WTC11 (cell line): ENCODE measurements at regions not wholly inside any gene's neighbourhood (a gene's known extent, or its start where the extent isn't known, plus 50 kb on each side); places are given as distances from the start of the nearest gene placed in this dataset.

Experiments used
- ATAC-seq: fragments of 200-7000 bp; cut with Tn5 transposase; 2 replicates; pipeline ENCODE4 v1.10.0; 2021; ENCODE audit warnings: mild to moderate bottlenecking, moderate library complexity
- CTCF ChIA-PET: fragments of 300-600 bp; sonication (Branson Sonifier 250); formaldehyde crosslinking; loops from one replicate; lab custom pipeline; 2021; ENCODE audit warnings: antibody characterized with exemption; lab: Charles Lee
- POLR2A ChIA-PET: fragments of 350-600 bp; sonication (Branson Sonifier 250); formaldehyde crosslinking; loops from one replicate; lab custom pipeline; 2021; ENCODE audit warnings: antibody characterized with exemption; lab: Charles Lee
- DNase-seq: peaks from one replicate; pipeline ENCODE4 v3.0.0; 2021; ENCODE audit warnings: low spot score
- H3K27ac Mint-ChIP-seq: 2 replicates; pipeline ENCODE4 v1.8.0; 2021; ENCODE audit warnings: mixed read lengths
- H3K27me3 Mint-ChIP-seq: 2 replicates; pipeline ENCODE4 v1.8.0; 2021; ENCODE audit warnings: low read depth, mild to moderate bottlenecking, moderate library complexity, mixed read lengths
- H3K36me3 Mint-ChIP-seq: 2 replicates; pipeline ENCODE4 v1.8.0; 2021; ENCODE audit warnings: mixed read lengths
- H3K4me1 Mint-ChIP-seq: 2 replicates; pipeline ENCODE4 v1.8.0; 2022; ENCODE audit warnings: mixed read lengths
- H3K4me3 Mint-ChIP-seq: 2 replicates; pipeline ENCODE4 v1.8.0; 2021; ENCODE audit warnings: mild to moderate bottlenecking, moderate library complexity, mixed read lengths
- H3K9me3 Mint-ChIP-seq: 2 replicates; pipeline ENCODE4 v1.8.0; 2021; ENCODE audit warnings: mixed read lengths
- ATF1 ChIP-seq: sonication (generic); formaldehyde crosslinking; IDR thresholded peaks from 2 replicates; pipeline ENCODE4 v1.8.1; 2023; ENCODE audit warnings: mild to moderate bottlenecking, moderate library complexity, missing genetic modification reagents
- CREB1 ChIP-seq: sonication (generic); formaldehyde crosslinking; IDR thresholded peaks from 2 replicates; pipeline ENCODE4 v1.8.0; 2023; ENCODE audit warnings: mild to moderate bottlenecking, missing genetic modification reagents
- EMX1 ChIP-seq: fragments of 250-450 bp; sonication (Bioruptor Pico); IDR thresholded peaks from 2 replicates; pipeline ENCODE4 v1.8.0; 2021; ENCODE audit warnings: mild to moderate bottlenecking
- GABPB1 ChIP-seq: sonication (generic); formaldehyde crosslinking; IDR thresholded peaks from 2 replicates; pipeline ENCODE4 v1.8.1; 2023; ENCODE audit warnings: mild to moderate bottlenecking, missing genetic modification reagents
- GRHL2 ChIP-seq: fragments of 250-450 bp; sonication (Bioruptor Pico); IDR thresholded peaks from 2 replicates; pipeline ENCODE4 v1.8.0; 2022; ENCODE audit warnings: mild to moderate bottlenecking, moderate library complexity; ENCODE audit not compliant: insufficient replicate concordance, severe bottlenecking
- KAT7 ChIP-seq: sonication (generic); formaldehyde crosslinking; IDR thresholded peaks from 2 replicates; pipeline ENCODE4 v1.8.1; 2023; ENCODE audit warnings: missing genetic modification reagents, mild to moderate bottlenecking, borderline replicate concordance
- MXD4 ChIP-seq: fragments of 250-450 bp; sonication (Bioruptor Pico); IDR thresholded peaks from 2 replicates; pipeline ENCODE4 v1.8.0; 2021; ENCODE audit warnings: mild to moderate bottlenecking, moderate library complexity, borderline replicate concordance
- NR1H2 ChIP-seq: sonication (generic); formaldehyde crosslinking; IDR thresholded peaks from 2 replicates; pipeline ENCODE4 v1.9.0; 2021; ENCODE audit warnings: mild to moderate bottlenecking, moderate library complexity, missing genetic modification reagents
- NR3C1 ChIP-seq: sonication (generic); formaldehyde crosslinking; conservative IDR thresholded peaks from 2 replicates; pipeline ENCODE4 v1.8.1; 2023; ENCODE audit warnings: low read depth, mild to moderate bottlenecking, missing genetic modification reagents
- TEAD1 ChIP-seq: sonication (generic); formaldehyde crosslinking; IDR thresholded peaks from 2 replicates; pipeline ENCODE4 v1.8.0; 2022; ENCODE audit warnings: mild to moderate bottlenecking, missing genetic modification reagents
- ZBTB21 ChIP-seq: sonication (generic); formaldehyde crosslinking; IDR thresholded peaks from 2 replicates; pipeline ENCODE4 v1.8.1; 2023; ENCODE audit warnings: mild to moderate bottlenecking, missing genetic modification reagents, borderline replicate concordance
- ZNF219 ChIP-seq: sonication (generic); formaldehyde crosslinking; IDR thresholded peaks from 2 replicates; pipeline ENCODE4 v1.8.0; 2023; ENCODE audit warnings: missing genetic modification reagents, mild to moderate bottlenecking, borderline replicate concordance
- TF ChIP-seq, protein P1 (sequence below): sonication (generic); formaldehyde crosslinking; IDR thresholded peaks from 2 replicates; pipeline ENCODE4 v1.8.0; 2022; ENCODE audit warnings: missing genetic modification reagents
- TF ChIP-seq, protein P2 (sequence below): fragments of 250-450 bp; sonication (Bioruptor Pico); IDR thresholded peaks from 2 replicates; pipeline ENCODE4 v2.1.2; 2022; ENCODE audit warnings: mild to moderate bottlenecking, moderate library complexity
- TF ChIP-seq, protein P3 (sequence below): fragments of 250-450 bp; sonication (Bioruptor Pico); IDR thresholded peaks from 2 replicates; pipeline ENCODE4 v1.9.0; 2021; ENCODE audit warnings: mild to moderate bottlenecking
- TF ChIP-seq, protein P4 (sequence below): sonication (generic); formaldehyde crosslinking; IDR thresholded peaks from 2 replicates; pipeline ENCODE4 v1.8.0; 2023; ENCODE audit warnings: mild to moderate bottlenecking, missing genetic modification reagents
- TF ChIP-seq, protein P5 (sequence below): sonication (generic); formaldehyde crosslinking; IDR thresholded peaks from 2 replicates; pipeline ENCODE4 v1.8.1; 2022; ENCODE audit warnings: low read depth, missing genetic modification reagents, borderline replicate concordance
- TF ChIP-seq, protein P6 (sequence below): fragments of 250-450 bp; sonication (Bioruptor Pico); IDR thresholded peaks from 2 replicates; pipeline ENCODE4 v1.9.0; 2021; ENCODE audit warnings: moderate library complexity, mild to moderate bottlenecking, inconsistent platforms, borderline replicate concordance

DNA sequence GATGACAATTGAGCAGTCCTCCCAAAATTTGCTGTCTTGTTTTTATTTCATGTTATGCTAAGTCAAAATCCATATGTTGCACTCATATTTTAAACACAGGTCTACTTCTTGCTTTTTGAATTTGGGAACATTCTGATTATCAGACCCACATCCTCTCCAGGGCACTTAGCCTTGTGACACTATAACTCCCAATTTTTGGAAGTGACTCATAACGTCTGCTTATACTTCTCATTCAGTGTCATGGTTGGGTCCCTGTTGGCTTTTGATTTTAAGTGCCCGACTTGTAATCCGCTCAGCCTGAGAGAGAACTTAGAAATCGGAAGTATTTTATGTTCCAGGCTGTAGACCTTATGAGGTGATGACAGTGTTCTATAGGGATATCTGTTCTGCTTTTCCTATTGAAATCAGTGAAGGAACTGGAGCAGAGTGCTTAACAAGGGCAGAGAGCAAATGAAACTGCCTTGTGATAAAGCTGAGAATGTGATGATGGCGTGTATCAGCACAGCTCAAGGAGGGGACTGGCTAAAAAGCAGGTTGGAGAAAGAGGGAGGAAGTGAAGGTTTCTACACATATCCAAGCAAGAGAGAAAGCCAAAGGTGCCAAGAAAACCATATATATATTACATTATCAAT is 136.0 kb downstream of the HLX start:
- no peaks in the 10 kb centered on the region for H3K9me3 Mint-ChIP-seq
- H3K4me3 Mint-ChIP-seq, result no peak overlapping the region
- CTCF ChIA-PET, result interaction anchor here (0.6 kb wide), 1 partner anchor 350 kb away, joined by 3 read pairs; no protein-coding TSS in a partner anchor
- DNase-seq, result no peak
- ATAC-seq, result no peak
- H3K27ac Mint-ChIP-seq, result no peak overlapping the region
- POLR2A ChIA-PET, result no interaction called here
- no peaks in the 10 kb centered on the region for H3K4me1 Mint-ChIP-seq
- no peaks in the 10 kb centered on the region for H3K36me3 Mint-ChIP-seq
- no peaks in the 10 kb centered on the region for H3K27me3 Mint-ChIP-seq
- TF ChIP-seq, protein P1, sequence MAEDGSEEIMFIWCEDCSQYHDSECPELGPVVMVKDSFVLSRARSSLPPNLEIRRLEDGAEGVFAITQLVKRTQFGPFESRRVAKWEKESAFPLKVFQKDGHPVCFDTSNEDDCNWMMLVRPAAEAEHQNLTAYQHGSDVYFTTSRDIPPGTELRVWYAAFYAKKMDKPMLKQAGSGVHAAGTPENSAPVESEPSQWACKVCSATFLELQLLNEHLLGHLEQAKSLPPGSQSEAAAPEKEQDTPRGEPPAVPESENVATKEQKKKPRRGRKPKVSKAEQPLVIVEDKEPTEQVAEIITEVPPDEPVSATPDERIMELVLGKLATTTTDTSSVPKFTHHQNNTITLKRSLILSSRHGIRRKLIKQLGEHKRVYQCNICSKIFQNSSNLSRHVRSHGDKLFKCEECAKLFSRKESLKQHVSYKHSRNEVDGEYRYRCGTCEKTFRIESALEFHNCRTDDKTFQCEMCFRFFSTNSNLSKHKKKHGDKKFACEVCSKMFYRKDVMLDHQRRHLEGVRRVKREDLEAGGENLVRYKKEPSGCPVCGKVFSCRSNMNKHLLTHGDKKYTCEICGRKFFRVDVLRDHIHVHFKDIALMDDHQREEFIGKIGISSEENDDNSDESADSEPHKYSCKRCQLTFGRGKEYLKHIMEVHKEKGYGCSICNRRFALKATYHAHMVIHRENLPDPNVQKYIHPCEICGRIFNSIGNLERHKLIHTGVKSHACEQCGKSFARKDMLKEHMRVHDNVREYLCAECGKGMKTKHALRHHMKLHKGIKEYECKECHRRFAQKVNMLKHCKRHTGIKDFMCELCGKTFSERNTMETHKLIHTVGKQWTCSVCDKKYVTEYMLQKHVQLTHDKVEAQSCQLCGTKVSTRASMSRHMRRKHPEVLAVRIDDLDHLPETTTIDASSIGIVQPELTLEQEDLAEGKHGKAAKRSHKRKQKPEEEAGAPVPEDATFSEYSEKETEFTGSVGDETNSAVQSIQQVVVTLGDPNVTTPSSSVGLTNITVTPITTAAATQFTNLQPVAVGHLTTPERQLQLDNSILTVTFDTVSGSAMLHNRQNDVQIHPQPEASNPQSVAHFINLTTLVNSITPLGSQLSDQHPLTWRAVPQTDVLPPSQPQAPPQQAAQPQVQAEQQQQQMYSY (CRISPR knock-in tag), result no peak
- TF ChIP-seq NR3C1, result no peak
- TF ChIP-seq KAT7, result no peak
- TF ChIP-seq, protein P2, sequence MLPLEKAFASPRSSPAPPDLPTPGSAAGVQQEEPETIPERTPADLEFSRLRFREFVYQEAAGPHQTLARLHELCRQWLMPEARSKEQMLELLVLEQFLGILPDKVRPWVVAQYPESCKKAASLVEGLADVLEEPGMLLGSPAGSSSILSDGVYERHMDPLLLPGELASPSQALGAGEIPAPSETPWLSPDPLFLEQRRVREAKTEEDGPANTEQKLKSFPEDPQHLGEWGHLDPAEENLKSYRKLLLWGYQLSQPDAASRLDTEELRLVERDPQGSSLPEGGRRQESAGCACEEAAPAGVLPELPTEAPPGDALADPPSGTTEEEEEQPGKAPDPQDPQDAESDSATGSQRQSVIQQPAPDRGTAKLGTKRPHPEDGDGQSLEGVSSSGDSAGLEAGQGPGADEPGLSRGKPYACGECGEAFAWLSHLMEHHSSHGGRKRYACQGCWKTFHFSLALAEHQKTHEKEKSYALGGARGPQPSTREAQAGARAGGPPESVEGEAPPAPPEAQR (CRISPR knock-in tag), result no peak
- TF ChIP-seq, protein P3, sequence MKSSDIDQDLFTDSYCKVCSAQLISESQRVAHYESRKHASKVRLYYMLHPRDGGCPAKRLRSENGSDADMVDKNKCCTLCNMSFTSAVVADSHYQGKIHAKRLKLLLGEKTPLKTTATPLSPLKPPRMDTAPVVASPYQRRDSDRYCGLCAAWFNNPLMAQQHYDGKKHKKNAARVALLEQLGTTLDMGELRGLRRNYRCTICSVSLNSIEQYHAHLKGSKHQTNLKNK (CRISPR knock-in tag), result no peak
- TF ChIP-seq NR1H2 (CRISPR knock-in tag), result no peak
- TF ChIP-seq ZNF219 (CRISPR knock-in tag), result no peak
- TF ChIP-seq, protein P4, sequence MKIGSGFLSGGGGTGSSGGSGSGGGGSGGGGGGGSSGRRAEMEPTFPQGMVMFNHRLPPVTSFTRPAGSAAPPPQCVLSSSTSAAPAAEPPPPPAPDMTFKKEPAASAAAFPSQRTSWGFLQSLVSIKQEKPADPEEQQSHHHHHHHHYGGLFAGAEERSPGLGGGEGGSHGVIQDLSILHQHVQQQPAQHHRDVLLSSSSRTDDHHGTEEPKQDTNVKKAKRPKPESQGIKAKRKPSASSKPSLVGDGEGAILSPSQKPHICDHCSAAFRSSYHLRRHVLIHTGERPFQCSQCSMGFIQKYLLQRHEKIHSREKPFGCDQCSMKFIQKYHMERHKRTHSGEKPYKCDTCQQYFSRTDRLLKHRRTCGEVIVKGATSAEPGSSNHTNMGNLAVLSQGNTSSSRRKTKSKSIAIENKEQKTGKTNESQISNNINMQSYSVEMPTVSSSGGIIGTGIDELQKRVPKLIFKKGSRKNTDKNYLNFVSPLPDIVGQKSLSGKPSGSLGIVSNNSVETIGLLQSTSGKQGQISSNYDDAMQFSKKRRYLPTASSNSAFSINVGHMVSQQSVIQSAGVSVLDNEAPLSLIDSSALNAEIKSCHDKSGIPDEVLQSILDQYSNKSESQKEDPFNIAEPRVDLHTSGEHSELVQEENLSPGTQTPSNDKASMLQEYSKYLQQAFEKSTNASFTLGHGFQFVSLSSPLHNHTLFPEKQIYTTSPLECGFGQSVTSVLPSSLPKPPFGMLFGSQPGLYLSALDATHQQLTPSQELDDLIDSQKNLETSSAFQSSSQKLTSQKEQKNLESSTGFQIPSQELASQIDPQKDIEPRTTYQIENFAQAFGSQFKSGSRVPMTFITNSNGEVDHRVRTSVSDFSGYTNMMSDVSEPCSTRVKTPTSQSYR, result no peak
- TF ChIP-seq GRHL2 (CRISPR knock-in tag), result no peak
- TF ChIP-seq, protein P5, sequence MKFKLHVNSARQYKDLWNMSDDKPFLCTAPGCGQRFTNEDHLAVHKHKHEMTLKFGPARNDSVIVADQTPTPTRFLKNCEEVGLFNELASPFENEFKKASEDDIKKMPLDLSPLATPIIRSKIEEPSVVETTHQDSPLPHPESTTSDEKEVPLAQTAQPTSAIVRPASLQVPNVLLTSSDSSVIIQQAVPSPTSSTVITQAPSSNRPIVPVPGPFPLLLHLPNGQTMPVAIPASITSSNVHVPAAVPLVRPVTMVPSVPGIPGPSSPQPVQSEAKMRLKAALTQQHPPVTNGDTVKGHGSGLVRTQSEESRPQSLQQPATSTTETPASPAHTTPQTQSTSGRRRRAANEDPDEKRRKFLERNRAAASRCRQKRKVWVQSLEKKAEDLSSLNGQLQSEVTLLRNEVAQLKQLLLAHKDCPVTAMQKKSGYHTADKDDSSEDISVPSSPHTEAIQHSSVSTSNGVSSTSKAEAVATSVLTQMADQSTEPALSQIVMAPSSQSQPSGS (CRISPR knock-in tag), result no peak
- TF ChIP-seq MXD4 (CRISPR knock-in tag), result no peak
- no peak for TF ChIP-seq TEAD1 (CRISPR knock-in tag)
- TF ChIP-seq ATF1 (CRISPR knock-in tag), result no peak

DNA sequence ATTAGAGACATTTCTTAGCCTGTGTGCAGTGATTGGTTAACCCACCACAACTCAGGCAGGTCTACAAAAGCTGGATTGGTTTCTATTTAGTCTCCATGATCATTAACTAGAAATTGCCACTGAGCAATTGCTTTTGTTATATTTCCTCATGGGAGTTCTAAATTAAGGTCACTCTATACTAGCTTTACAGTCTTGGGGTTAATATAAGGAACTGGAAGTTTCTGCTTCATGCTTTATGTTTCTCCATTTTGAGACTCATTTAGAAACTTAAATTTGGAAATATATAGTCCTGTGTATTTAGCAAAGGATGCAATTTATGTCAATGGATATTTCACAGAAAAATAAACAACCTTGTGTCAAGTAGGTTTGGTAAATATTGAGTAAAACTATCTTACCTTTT is 137.5 kb downstream of the HLX start:
- DNase-seq (no peak), ATAC-seq (no peak)
- CTCF ChIA-PET, result no interaction called here
- Mint-ChIP-seq H3K4me1 (no peaks in the 10 kb centered on the region), H3K27me3 (peaks cover 3% of the 10 kb centered on the region; the same call in 1 of the 2 replicates), H3K9me3 (no peaks in the 10 kb centered on the region), H3K36me3 (no peaks in the 10 kb centered on the region), H3K4me3 (no peak overlapping the region), H3K27ac (no peak overlapping the region)
- POLR2A ChIA-PET, result no interaction called here
- TF ChIP-seq EMX1 (no peak), GABPB1 (CRISPR knock-in tag) (no peak), CREB1 (CRISPR knock-in tag) (no peak), ZBTB21 (CRISPR knock-in tag) (no peak)
- TF ChIP-seq, protein P5 (CRISPR knock-in tag), result no peak
- TF ChIP-seq, protein P6, sequence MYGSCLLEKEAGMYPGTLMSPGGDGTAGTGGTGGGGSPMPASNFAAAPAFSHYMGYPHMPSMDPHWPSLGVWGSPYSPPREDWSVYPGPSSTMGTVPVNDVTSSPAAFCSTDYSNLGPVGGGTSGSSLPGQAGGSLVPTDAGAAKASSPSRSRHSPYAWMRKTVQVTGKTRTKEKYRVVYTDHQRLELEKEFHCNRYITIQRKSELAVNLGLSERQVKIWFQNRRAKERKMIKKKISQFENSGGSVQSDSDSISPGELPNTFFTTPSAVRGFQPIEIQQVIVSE (CRISPR knock-in tag), result no peak
